Lower leg skin (tissue), 3 donors: ENCODE measurements at regions not wholly inside any gene's neighbourhood (a gene's known extent, or its start where the extent isn't known, plus 50 kb on each side); places are given as distances from the start of the nearest gene placed in this dataset.
"Not testable (repeated sequence)": the region's sequence is repeated elsewhere in the genome, so short reads cannot be mapped to it uniquely, and the experiment has no call there.

Source experiments
- CTCF ChIP-seq, 3 donors: fragments of 450-650 bp; IDR thresholded peaks; one replicate each; pipeline ENCODE4 v1.5.1; 2016; ENCODE audit warnings: antibody characterized with exemption in 3 of 3, mild to moderate bottlenecking in 3 of 3, moderate library complexity in 2 of 3
- POLR2A ChIP-seq, 2 donors: fragments of 450-650 bp; IDR thresholded peaks; one replicate each; pipeline ENCODE4 v1.6.1; 2016 to 2017; ENCODE audit warnings: antibody characterized with exemption in 2 of 2, mild to moderate bottlenecking in 1 of 2, moderate library complexity in 1 of 2

- not testable (repeated sequence) for TF ChIP-seq POLR2A, CTCF (IDR thresholded peaks at IDR 0.05)
Measured at GRCh38 chr4:69017986-69018385, 66.4 kb upstream of the UGT2A3 start.
